GM10266 (cell line): ENCODE measurements at regions not wholly inside any gene's neighbourhood (a gene's known extent, or its start where the extent isn't known, plus 50 kb on each side); places are given as distances from the start of the nearest gene placed in this dataset.

Experiments used
- DNase-seq: peaks from one replicate; pipeline ENCODE4 v3.0.0; 2012; ENCODE audit errors: extremely low spot score
- CTCF ChIP-seq: IDR thresholded peaks from 2 replicates; pipeline ENCODE4 v1.5.1; 2012; ENCODE audit warnings: mild to moderate bottlenecking, low read depth; ENCODE audit not compliant: control insufficient read depth, insufficient read depth; ENCODE audit errors: missing control alignments

- TF ChIP-seq CTCF = no peak
- DNase-seq = no peak
Measured at GRCh38 chr13:89883893-89884448, 1463.5 kb upstream of the MIR17HG start.

- DNase-seq = no peak
- no peak for TF ChIP-seq CTCF
Measured at GRCh38 chr13:89890806-89891205, 1456.7 kb upstream of the MIR17HG start.

- TF ChIP-seq CTCF = no peak
- no peak for DNase-seq
Measured at GRCh38 chr13:89891416-89891815, 1456.1 kb upstream of the MIR17HG start.

GRCh38 chr13:89897681-89898080 lies 1449.8 kb upstream of the MIR17HG start:
- no peak for DNase-seq
- no peak for TF ChIP-seq CTCF

GRCh38 chr13:89899302-89900103 lies 1448.0 kb upstream of the MIR17HG start:
- TF ChIP-seq CTCF = no peak
- DNase-seq = no peak

- DNase-seq = no peak
Measured at GRCh38 chr13:89900104-89900765, 1447.3 kb upstream of the MIR17HG start.

More at GRCh38 chr13:89900104-89900765, 1447.3 kb upstream of the MIR17HG start:
- no peak for TF ChIP-seq CTCF
